GM23248 (cell line): ENCODE measurements at regions not wholly inside any gene's neighbourhood (a gene's known extent, or its start where the extent isn't known, plus 50 kb on each side); places are given as distances from the start of the nearest gene placed in this dataset.

ENCODE experiments used
- EZH2 ChIP-seq: fragments of 200-600 bp; sonication (generic); IDR thresholded peaks from 2 replicates; pipeline ENCODE4 v1.6.1; 2018; ENCODE audit warnings: antibody characterized with exemption, mild to moderate bottlenecking; ENCODE audit not compliant: insufficient read depth, poor library complexity, severe bottlenecking
- EZH2phosphoT487 ChIP-seq: fragments of 200-600 bp; sonication (generic); IDR thresholded peaks from 2 replicates; pipeline ENCODE4 v1.6.1; 2018; ENCODE audit warnings: antibody characterized with exemption, moderate library complexity, mild to moderate bottlenecking, low read depth; ENCODE audit not compliant: insufficient read depth

- TF ChIP-seq EZH2: no peak
- no peak for TF ChIP-seq EZH2phosphoT487
Observed at GRCh38 chr9:71498691-71499090, 269.6 kb downstream of the CEMIP2 start.
